Kidney epithelial cell (primary cell): ENCODE measurements at regions not wholly inside any gene's neighbourhood (a gene's known extent, or its start where the extent isn't known, plus 50 kb on each side); places are given as distances from the start of the nearest gene placed in this dataset.
"Not testable (repeated sequence)": the region's sequence is repeated elsewhere in the genome, so short reads cannot be mapped to it uniquely, and the experiment has no call there.

Experiments
- DNase-seq: peaks from one replicate; pipeline ENCODE4 v3.0.0-alpha.2; 2010; ENCODE audit warnings: low read depth
- H3K27me3 ChIP-seq: 2 replicates; pipeline ENCODE4 v1.6.0; 2011; ENCODE audit warnings: low read length; ENCODE audit not compliant: control insufficient read depth, insufficient read depth
- H3K36me3 ChIP-seq: 2 replicates; pipeline ENCODE4 v1.5.1; 2011; ENCODE audit warnings: low read length; ENCODE audit not compliant: control insufficient read depth, insufficient read depth
- H3K4me3 ChIP-seq: 2 replicates; pipeline ENCODE4 v1.5.1; 2011; ENCODE audit warnings: low read depth, mild to moderate bottlenecking, control low read depth, low read length
- TF ChIP-seq, protein P1 (sequence below): IDR thresholded peaks from 2 replicates; pipeline ENCODE4 v1.5.1; 2011; ENCODE audit warnings: mild to moderate bottlenecking, moderate library complexity, low read length, control low read depth, inconsistent platforms; ENCODE audit not compliant: insufficient read depth, poor library complexity, severe bottlenecking

GRCh38 chr17:20698463-20699206 is 119.1 kb downstream of the CDRT15L2 start:
- H3K4me3 ChIP-seq, DNase-seq: not testable (repeated sequence)

DNA sequence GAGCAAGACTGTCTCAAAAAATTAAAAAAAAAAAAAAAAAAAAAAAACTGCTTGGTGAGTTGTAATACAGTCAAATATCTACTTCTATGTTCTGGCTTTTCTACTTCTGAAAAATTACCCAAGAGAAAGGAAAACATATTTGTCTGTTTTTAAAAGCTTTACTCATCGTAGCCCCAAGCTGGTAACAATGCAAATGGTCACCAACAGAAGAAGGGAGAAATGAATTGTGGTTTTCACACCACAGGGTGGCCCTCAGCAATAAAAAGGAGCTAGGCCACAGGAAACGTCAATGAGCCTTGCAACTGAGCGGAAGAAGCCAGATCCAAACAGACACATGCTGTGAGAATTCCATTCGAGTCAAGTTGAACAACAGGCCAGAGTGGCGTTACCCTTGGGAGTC is 121.0 kb downstream of the CDRT15L2 start:
- H3K36me3 ChIP-seq, H3K4me3 ChIP-seq, DNase-seq, H3K27me3 ChIP-seq: not testable (repeated sequence)

More at GRCh38 chr17:20698463-20699206, 119.1 kb downstream of the CDRT15L2 start:
- H3K36me3 ChIP-seq, H3K27me3 ChIP-seq: not testable (repeated sequence)

GRCh38 chr17:20701366-20701765 is 121.8 kb downstream of the CDRT15L2 start:
- H3K36me3 ChIP-seq, DNase-seq, H3K4me3 ChIP-seq, H3K27me3 ChIP-seq: not testable (repeated sequence)

DNA sequence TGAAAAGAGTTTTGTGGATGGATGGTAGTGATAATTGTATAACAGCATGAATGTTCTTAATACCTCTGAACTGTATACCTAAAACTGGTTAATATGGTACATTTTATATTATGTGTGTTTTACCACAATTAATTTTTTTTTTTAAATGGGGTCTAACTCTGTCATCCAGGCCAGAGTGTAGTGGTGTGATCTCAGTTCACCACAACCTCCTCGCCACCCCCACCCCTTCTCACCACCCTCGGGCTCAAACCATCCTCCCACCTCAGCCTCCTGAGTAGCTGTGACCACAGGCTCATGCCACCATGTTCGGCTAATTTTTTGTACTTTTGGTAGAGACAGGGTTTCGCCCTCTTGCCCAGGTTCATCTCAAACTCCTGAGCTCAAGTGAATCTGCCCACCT is 123.2 kb downstream of the CDRT15L2 start:
- Histone ChIP-seq H3K4me3 (no peak overlapping the region), H3K27me3 (no peaks in the 10 kb centered on the region), H3K36me3 (no peaks in the 10 kb centered on the region)
- DNase-seq = no peak
- TF ChIP-seq, protein P1, sequence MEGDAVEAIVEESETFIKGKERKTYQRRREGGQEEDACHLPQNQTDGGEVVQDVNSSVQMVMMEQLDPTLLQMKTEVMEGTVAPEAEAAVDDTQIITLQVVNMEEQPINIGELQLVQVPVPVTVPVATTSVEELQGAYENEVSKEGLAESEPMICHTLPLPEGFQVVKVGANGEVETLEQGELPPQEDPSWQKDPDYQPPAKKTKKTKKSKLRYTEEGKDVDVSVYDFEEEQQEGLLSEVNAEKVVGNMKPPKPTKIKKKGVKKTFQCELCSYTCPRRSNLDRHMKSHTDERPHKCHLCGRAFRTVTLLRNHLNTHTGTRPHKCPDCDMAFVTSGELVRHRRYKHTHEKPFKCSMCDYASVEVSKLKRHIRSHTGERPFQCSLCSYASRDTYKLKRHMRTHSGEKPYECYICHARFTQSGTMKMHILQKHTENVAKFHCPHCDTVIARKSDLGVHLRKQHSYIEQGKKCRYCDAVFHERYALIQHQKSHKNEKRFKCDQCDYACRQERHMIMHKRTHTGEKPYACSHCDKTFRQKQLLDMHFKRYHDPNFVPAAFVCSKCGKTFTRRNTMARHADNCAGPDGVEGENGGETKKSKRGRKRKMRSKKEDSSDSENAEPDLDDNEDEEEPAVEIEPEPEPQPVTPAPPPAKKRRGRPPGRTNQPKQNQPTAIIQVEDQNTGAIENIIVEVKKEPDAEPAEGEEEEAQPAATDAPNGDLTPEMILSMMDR = no peak

DNA sequence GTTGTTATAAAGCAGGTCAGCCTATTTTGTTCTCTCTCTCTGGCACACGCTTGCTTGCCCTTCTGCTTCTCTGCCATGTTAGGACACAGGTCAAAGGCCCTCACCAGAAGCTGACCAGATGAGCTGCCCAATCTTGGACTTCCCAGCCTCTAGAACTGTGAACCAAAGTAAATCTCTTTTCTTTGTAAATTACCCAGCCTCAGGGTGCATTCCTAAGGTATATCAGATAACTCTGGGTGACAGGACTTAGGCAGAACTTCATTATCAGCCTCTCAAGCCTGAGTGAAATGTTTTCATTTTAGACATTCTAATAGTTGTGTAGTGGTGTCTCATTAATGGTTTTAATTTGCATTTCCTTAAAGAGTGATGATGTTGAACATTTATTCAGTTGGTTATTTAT is 124.3 kb downstream of the CDRT15L2 start:
- TF ChIP-seq, protein P1 = no peak
- Histone ChIP-seq H3K36me3 (no peaks in the 10 kb centered on the region), H3K27me3 (no peaks in the 10 kb centered on the region), H3K4me3 (no peak overlapping the region)
- DNase-seq = no peak

GRCh38 chr17:20705186-20705585 is 125.7 kb downstream of the CDRT15L2 start:
- not testable (repeated sequence) for DNase-seq, H3K36me3 ChIP-seq, H3K4me3 ChIP-seq, H3K27me3 ChIP-seq

- TF ChIP-seq, protein P1 = no peak
- H3K27me3 ChIP-seq = no peaks in the 10 kb centered on the region
- no peak for DNase-seq
- H3K36me3 ChIP-seq = no peaks in the 10 kb centered on the region
- H3K4me3 ChIP-seq = no peak overlapping the region
Measured at GRCh38 chr17:20706751-20707373, 127.3 kb downstream of the CDRT15L2 start.

GRCh38 chr17:20708821-20709220 is 129.3 kb downstream of the CDRT15L2 start:
- H3K36me3 ChIP-seq, H3K4me3 ChIP-seq, H3K27me3 ChIP-seq, DNase-seq: not testable (repeated sequence)

- not testable (repeated sequence) for H3K36me3 ChIP-seq, DNase-seq, H3K4me3 ChIP-seq, H3K27me3 ChIP-seq
Measured at GRCh38 chr17:20716481-20716880, 137.0 kb downstream of the CDRT15L2 start.
